IMR-90 (cell line): ENCODE measurements at regions not wholly inside any gene's neighbourhood (a gene's known extent, or its start where the extent isn't known, plus 50 kb on each side); places are given as distances from the start of the nearest gene placed in this dataset.

ENCODE experiments used
- ATAC-seq: fragments of 200-7000 bp; cut with Tn5 transposase; 2 replicates; pipeline ENCODE4 v1.9.1; 2020; ENCODE audit warnings: low read depth, mild to moderate bottlenecking, moderate library complexity
- BruUV-seq: library from RNA; stranded (reverse); fragments of 400-500 nt; replicated peaks from 2 replicates; lab custom pipeline; 2021; lab: Mats Ljungman, UMichigan
- CTCF ChIA-PET: fragments of 300-600 bp; formaldehyde crosslinking; extraction: SDS; loops from one replicate; lab custom pipeline; 2021; ENCODE audit warnings: antibody characterized with exemption; lab: Yijun Ruan, JAX
- POLR2A ChIA-PET: fragments of 300-600 bp; sonication (Branson Sonifier 250); formaldehyde crosslinking; loops from one replicate; lab custom pipeline; 2022; ENCODE audit warnings: antibody characterized with exemption; ENCODE audit not compliant: unreplicated experiment; lab: Charles Lee
- DNase-seq: peaks from one replicate; pipeline ENCODE4 v3.0.0; 2013
- H2AFZ ChIP-seq: replicated peaks from 2 replicates; pipeline ENCODE3; 2013; ENCODE audit warnings: low read length, mild to moderate bottlenecking; ENCODE audit not compliant: poor library complexity
- H2AK5ac ChIP-seq: 2 replicates; pipeline ENCODE4 v1.6.1; 2013; ENCODE audit warnings: low read depth, low read length, inconsistent platforms
- H2AK9ac ChIP-seq: replicated peaks from 2 replicates; pipeline ENCODE3; 2013; ENCODE audit warnings: mild to moderate bottlenecking, low read depth, low read length, moderate library complexity; ENCODE audit not compliant: poor library complexity
- H2BK120ac ChIP-seq: 2 replicates; pipeline ENCODE4 v1.6.1; 2013; ENCODE audit warnings: low read depth, low read length, inconsistent platforms
- H2BK15ac ChIP-seq: 3 replicates; pipeline ENCODE4 v1.6.1; 2013; ENCODE audit warnings: low read depth, low read length, inconsistent platforms
- H2BK20ac ChIP-seq: 2 replicates; pipeline ENCODE4 v1.6.1; 2013; ENCODE audit warnings: low read depth, mild to moderate bottlenecking, inconsistent platforms, low read length, moderate library complexity
- H2BK5ac ChIP-seq: 2 replicates; pipeline ENCODE4 v1.6.1; 2013; ENCODE audit warnings: mild to moderate bottlenecking, low read depth, low read length, inconsistent platforms; ENCODE audit not compliant: poor library complexity, severe bottlenecking
- H3K14ac ChIP-seq: replicated peaks from 2 replicates; pipeline ENCODE4 v1.6.1; 2013; ENCODE audit warnings: low read depth, low read length, inconsistent platforms
- H3K18ac ChIP-seq: 2 replicates; pipeline ENCODE4 v1.6.1; 2013; ENCODE audit warnings: low read depth, low read length, control low read depth
- H3K23ac ChIP-seq: 2 replicates; pipeline ENCODE4 v1.6.1; 2013; ENCODE audit warnings: low read depth, low read length, inconsistent platforms
- H3K27ac ChIP-seq: 2 replicates; pipeline ENCODE4 v1.5.1; 2013; ENCODE audit warnings: mild to moderate bottlenecking, control low read depth, low read length; ENCODE audit not compliant: insufficient read depth
- H3K27me3 ChIP-seq: 2 replicates; pipeline ENCODE4 v1.6.1; 2013; ENCODE audit warnings: low read length; ENCODE audit not compliant: control insufficient read depth, insufficient read depth
- H3K36me3 ChIP-seq: 2 replicates; pipeline ENCODE4 v1.6.1; 2013; ENCODE audit warnings: low read length, mixed read lengths; ENCODE audit not compliant: control insufficient read depth, insufficient read depth
- H3K4ac ChIP-seq: 2 replicates; pipeline ENCODE4 v1.6.1; 2013; ENCODE audit warnings: low read depth, low read length, inconsistent platforms
- H3K4me1 ChIP-seq: 2 replicates; pipeline ENCODE4 v1.6.1; 2013; ENCODE audit warnings: low read length, mixed read lengths; ENCODE audit not compliant: control insufficient read depth, insufficient read depth
- H3K4me2 ChIP-seq: 2 replicates; pipeline ENCODE4 v1.6.1; 2013; ENCODE audit warnings: low read depth, mild to moderate bottlenecking, control low read depth, low read length, moderate library complexity
- H3K4me3 ChIP-seq: 2 replicates; pipeline ENCODE4 v1.5.1; 2013; ENCODE audit warnings: low read depth, mild to moderate bottlenecking, control low read depth, low read length, moderate library complexity; ENCODE audit not compliant: insufficient read depth
- H3K56ac ChIP-seq: 2 replicates; pipeline ENCODE4 v1.6.1; 2013; ENCODE audit warnings: low read length, inconsistent platforms; ENCODE audit not compliant: insufficient read depth; ENCODE audit errors: extremely low read depth
- H3K79me1 ChIP-seq, 2 experiments: 2 replicates each; pipeline ENCODE4 v1.6.1; 2013; ENCODE audit warnings: low read length in 2 of 2, inconsistent platforms in 1 of 2, low read depth in 1 of 2
- H3K9ac ChIP-seq: 2 replicates; pipeline ENCODE4 v1.6.1; 2013; ENCODE audit warnings: low read depth, low read length, control low read depth
- H3K9me1 ChIP-seq: 2 replicates; pipeline ENCODE4 v1.6.1; 2013; ENCODE audit warnings: low read length, inconsistent platforms; ENCODE audit not compliant: insufficient read depth
- H3K9me3 ChIP-seq: 2 replicates; pipeline ENCODE4 v1.6.1; 2013; ENCODE audit warnings: low read length; ENCODE audit not compliant: control insufficient read depth, insufficient read depth
- H4K20me1 ChIP-seq: 2 replicates; pipeline ENCODE4 v1.6.1; 2013; ENCODE audit warnings: low read length, inconsistent platforms; ENCODE audit not compliant: insufficient read depth
- H4K5ac ChIP-seq: 2 replicates; pipeline ENCODE4 v1.6.1; 2013; ENCODE audit warnings: mild to moderate bottlenecking, low read depth, low read length, control low read depth
- H4K8ac ChIP-seq, 2 experiments: 2 replicates each; pipeline ENCODE4 v1.6.1; 2013; ENCODE audit warnings: low read depth in 2 of 2, low read length in 2 of 2, control low read depth in 1 of 2, inconsistent platforms in 1 of 2
- H4K91ac ChIP-seq: 2 replicates; pipeline ENCODE4 v1.6.1; 2013; ENCODE audit warnings: low read depth, low read length, inconsistent platforms; ENCODE audit not compliant: insufficient read depth
- CTCF ChIP-seq: conservative IDR thresholded peaks from 2 replicates; pipeline ENCODE4 v1.5.1; 2012; ENCODE audit warnings: mild to moderate bottlenecking, low read depth, low read length, improper control_type of control experiment
- RCOR1 ChIP-seq: IDR thresholded peaks from 2 replicates; pipeline ENCODE4 v1.6.1; 2012; ENCODE audit warnings: mild to moderate bottlenecking, low read length, improper control_type of control experiment; ENCODE audit not compliant: insufficient replicate concordance
- SMC3 ChIP-seq: fragments of 150-350 bp; IDR thresholded peaks from 2 replicates; pipeline ENCODE4 v1.6.1; 2016; ENCODE audit warnings: low read depth, mild to moderate bottlenecking, antibody characterized with exemption, low read length, moderate library complexity
- USF2 ChIP-seq: fragments of 150-350 bp; IDR thresholded peaks from 2 replicates; pipeline ENCODE4 v1.6.1; 2017; ENCODE audit warnings: mild to moderate bottlenecking, antibody characterized with exemption, low read length, low read depth
- WGBS, 2 experiments: methylation state at CpG; one replicate each; pipeline versions ENCODE4 v1.1.5 to v1.1.7; 2013; ENCODE audit warnings: missing lambda C conversion rate in 2 of 2; ENCODE audit not compliant: insufficient read length in 1 of 2; ENCODE audit errors: extremely low coverage in 2 of 2; 5-methylcytosine and 5-hydroxymethylcytosine counted together
- dilution Hi-C: fragments of 300-500 bp; cut with HindIII; formaldehyde crosslinking; loops from one replicate; pipeline ENCODE4 v1.14.3; 2018; ENCODE audit warnings: low sequenced_read_pairs; ENCODE audit not compliant: unreplicated experiment
- in situ Hi-C: fragments of 300-500 bp; cut with MboI; formaldehyde crosslinking; loops from 3 replicates; pipeline ENCODE4 v1.14.3; 2019; ENCODE audit warnings: low sequenced_read_pairs, inconsistent platforms, mixed read lengths
- intact Hi-C: fragments of 100-400 bp; cut with micrococcal nuclease; formaldehyde crosslinking; loops from 2 replicates; pipeline ENCODE4 v1.10.0; 2022
- TF ChIP-seq, protein P1 (sequence below): fragments of 150-350 bp; IDR thresholded peaks from 2 replicates; pipeline ENCODE4 v1.6.1; 2016; ENCODE audit warnings: low read depth, mild to moderate bottlenecking, low read length, moderate library complexity, borderline replicate concordance

- ATAC-seq, result no peak
- no peak overlapping the region for H3K56ac ChIP-seq
- H2AFZ ChIP-seq, result no peak overlapping the region
- H3K4me3 ChIP-seq, result no peak overlapping the region
- H3K23ac ChIP-seq, result no peak overlapping the region
- no peaks in the 10 kb centered on the region for H3K9me1 ChIP-seq
- H3K4ac ChIP-seq, result no peak overlapping the region
- H4K8ac ChIP-seq, result no peak overlapping the region
- H3K36me3 ChIP-seq, result no peaks in the 10 kb centered on the region
- TF ChIP-seq USF2 (no peak), CTCF (no peak), SMC3 (no peak), RCOR1 (no peak)
- TF ChIP-seq, protein P1, sequence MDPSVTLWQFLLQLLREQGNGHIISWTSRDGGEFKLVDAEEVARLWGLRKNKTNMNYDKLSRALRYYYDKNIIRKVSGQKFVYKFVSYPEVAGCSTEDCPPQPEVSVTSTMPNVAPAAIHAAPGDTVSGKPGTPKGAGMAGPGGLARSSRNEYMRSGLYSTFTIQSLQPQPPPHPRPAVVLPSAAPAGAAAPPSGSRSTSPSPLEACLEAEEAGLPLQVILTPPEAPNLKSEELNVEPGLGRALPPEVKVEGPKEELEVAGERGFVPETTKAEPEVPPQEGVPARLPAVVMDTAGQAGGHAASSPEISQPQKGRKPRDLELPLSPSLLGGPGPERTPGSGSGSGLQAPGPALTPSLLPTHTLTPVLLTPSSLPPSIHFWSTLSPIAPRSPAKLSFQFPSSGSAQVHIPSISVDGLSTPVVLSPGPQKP, result no peak
- BruUV-seq, result no TSS peak
- no peak overlapping the region for H4K5ac ChIP-seq
- dilution Hi-C loops, result no loop called here
- no peak for DNase-seq
- no peak overlapping the region for H3K18ac ChIP-seq
- no CpG with 5 or more reads among the region's 9 CpGs for WGBS, 2 experiments
- no peak overlapping the region for H2BK5ac ChIP-seq
- H3K14ac ChIP-seq, result no peak overlapping the region
- POLR2A ChIA-PET, result no interaction called here
- no peak overlapping the region for H2BK120ac ChIP-seq
- no peak overlapping the region for H4K91ac ChIP-seq
- no peak overlapping the region for H2AK5ac ChIP-seq
- peaks cover 6% of the 10 kb centered on the region for H3K4me1 ChIP-seq
- peaks cover 10% of the 10 kb centered on the region for H3K27me3 ChIP-seq
- H3K79me1 ChIP-seq, result no peaks in the 10 kb centered on the region
- no peak overlapping the region for H2BK20ac ChIP-seq
- H4K20me1 ChIP-seq, result no peaks in the 10 kb centered on the region
- H3K27ac ChIP-seq, result no peak overlapping the region
- no peak overlapping the region for H3K4me2 ChIP-seq
- no peak overlapping the region for H2AK9ac ChIP-seq
- no peak overlapping the region for H2BK15ac ChIP-seq
- H3K9ac ChIP-seq, result no peak overlapping the region
- intact Hi-C loops, result loop anchor here (5.0 kb wide), 1 partner anchor 142 kb away; no protein-coding TSS in a partner anchor
- no peaks in the 10 kb centered on the region for H3K9me3 ChIP-seq
- CTCF ChIA-PET, result no interaction called here
- in situ Hi-C loops, result no loop called here
Measured at GRCh38 chrX:40248822-40249221, 151.1 kb upstream of the BCOR start.
